Epithelial cell of esophagus (primary cell): ENCODE measurements at regions not wholly inside any gene's neighbourhood (a gene's known extent, or its start where the extent isn't known, plus 50 kb on each side); places are given as distances from the start of the nearest gene placed in this dataset.
"Not testable (repeated sequence)": the region's sequence is repeated elsewhere in the genome, so short reads cannot be mapped to it uniquely, and the experiment has no call there.

ENCODE experiments used
- DNase-seq: peaks from one replicate; pipeline ENCODE4 v3.0.0; 2010; ENCODE audit warnings: low read depth
- H3K4me3 ChIP-seq: 2 replicates; pipeline ENCODE4 v1.5.1; 2011; ENCODE audit warnings: mild to moderate bottlenecking, low read length, control low read depth
- CTCF ChIP-seq: IDR thresholded peaks from 2 replicates; pipeline ENCODE4 v1.5.1; 2011; ENCODE audit warnings: low read depth, mild to moderate bottlenecking, low read length, control low read depth, inconsistent platforms; ENCODE audit not compliant: insufficient read depth; ENCODE audit errors: missing control alignments

GRCh38 chr2:192535956-192536921 is 341.5 kb upstream of the TMEFF2 start:
- no peak for TF ChIP-seq CTCF
- H3K4me3 ChIP-seq = no peak overlapping the region
- no peak for DNase-seq

GRCh38 chr2:192534072-192534471 is 339.3 kb upstream of the TMEFF2 start:
- DNase-seq = peak; percentile 11
- H3K4me3 ChIP-seq = no peak overlapping the region
- no peak for TF ChIP-seq CTCF

- H3K4me3 ChIP-seq, DNase-seq: not testable (repeated sequence)
These were observed 330.0 kb upstream of the TMEFF2 start for GRCh38 chr2:192524642-192525251.

GRCh38 chr2:192524214-192524613 is 329.5 kb upstream of the TMEFF2 start:
- H3K4me3 ChIP-seq, DNase-seq: not testable (repeated sequence)

GRCh38 chr2:192515937-192516336 is 321.2 kb upstream of the TMEFF2 start:
- no peak for TF ChIP-seq CTCF
- no peak overlapping the region for H3K4me3 ChIP-seq
- DNase-seq = no peak

GRCh38 chr2:192513575-192513974 is 318.8 kb upstream of the TMEFF2 start:
- no peak overlapping the region for H3K4me3 ChIP-seq
- no peak for TF ChIP-seq CTCF
- no peak for DNase-seq

GRCh38 chr2:192507836-192508450 is 313.2 kb upstream of the TMEFF2 start:
- H3K4me3 ChIP-seq = not testable (repeated sequence)

GRCh38 chr2:192500550-192501200 is 305.9 kb upstream of the TMEFF2 start:
- no peak overlapping the region for H3K4me3 ChIP-seq
- peak; percentile 99 for DNase-seq
- TF ChIP-seq CTCF = no peak

More at GRCh38 chr2:192507836-192508450, 313.2 kb upstream of the TMEFF2 start:
- DNase-seq = not testable (repeated sequence)
